ENCODE measurements at regions not wholly inside any gene's neighbourhood (a gene's known extent, or its start where the extent isn't known, plus 50 kb on each side); places are given as distances from the start of the nearest gene placed in this dataset.

GRCh38 chr9:116084497-116084896 is 69.1 kb upstream of the PAPPA start:
- no peaks in the 10 kb centered on the region for H3K9me3 ChIP-seq
- 77% methylated on average over 1 of the region's 1 CpG; no CpG with 5 or more reads in 1 of the 2 donors for WGBS, 2 donors (ENCODE audit: low coverage in 1 of 2)
- TF ChIP-seq CTCF (IDR thresholded peaks at IDR 0.05) (no peak), POLR2A (IDR thresholded peaks at IDR 0.05) (no peak), POLR2AphosphoS5 (IDR thresholded peaks at IDR 0.05) (no peak), EP300 (IDR thresholded peaks at IDR 0.05) (no peak)
- no peaks in the 10 kb centered on the region for H3K27me3 ChIP-seq
- peaks cover 0 to 12% (median 0%) of the 10 kb centered on the region in 3 donors for H3K4me1 ChIP-seq
- H3K4me3 ChIP-seq: no peak overlapping the region
- no peaks in the 10 kb centered on the region for H3K36me3 ChIP-seq
- no peak for ATAC-seq
- no peak overlapping the region for H3K27ac ChIP-seq

- H3K36me3 ChIP-seq: no peaks in the 10 kb centered on the region
- no peak for TF ChIP-seq POLR2AphosphoS5 (IDR thresholded peaks at IDR 0.05)
- H3K9me3 ChIP-seq: no peaks in the 10 kb centered on the region
- no peak overlapping the region for H3K27ac ChIP-seq
- WGBS, 2 donors (ENCODE audit: low coverage in 1 of 2): 0 to 33% methylated on average over 1 of the region's 1 CpG
- peak; percentile 46 for ATAC-seq
- H3K4me1 ChIP-seq: peaks cover 0 to 12% (median 0%) of the 10 kb centered on the region in 3 donors
- H3K27me3 ChIP-seq: no peaks in the 10 kb centered on the region
- H3K4me3 ChIP-seq: no peak overlapping the region
Observed at GRCh38 chr9:116087246-116087645, 66.3 kb upstream of the PAPPA start.

GRCh38 chr9:116087751-116088194 is 65.8 kb upstream of the PAPPA start:
- Histone ChIP-seq H3K9me3 (no peaks in the 10 kb centered on the region), H3K4me1 (peaks cover 0 to 12% (median 0%) of the 10 kb centered on the region in 3 donors), H3K36me3 (no peaks in the 10 kb centered on the region), H3K4me3 (no peak overlapping the region), H3K27ac (no peak overlapping the region), H3K27me3 (no peaks in the 10 kb centered on the region)
- WGBS, 2 donors (ENCODE audit: low coverage in 1 of 2): 22 to 38% methylated on average over 3 of the region's 3 CpGs
- TF ChIP-seq EP300 (IDR thresholded peaks at IDR 0.05): no peak
- no peak for TF ChIP-seq POLR2AphosphoS5 (IDR thresholded peaks at IDR 0.05)
- no peak for TF ChIP-seq POLR2A (IDR thresholded peaks at IDR 0.05)
- no peak for TF ChIP-seq CTCF (IDR thresholded peaks at IDR 0.05)
- peak; percentile 45 for ATAC-seq

GRCh38 chr9:116088396-116088795 is 65.2 kb upstream of the PAPPA start:
- H3K4me1 ChIP-seq: peaks cover 0 to 12% (median 0%) of the 10 kb centered on the region in 3 donors
- no peaks in the 10 kb centered on the region for H3K36me3 ChIP-seq
- H3K27ac ChIP-seq: no peak overlapping the region
- no peak overlapping the region for H3K4me3 ChIP-seq
- WGBS, 2 donors (ENCODE audit: low coverage in 1 of 2): 78 to 82% methylated on average over 3 to 4 of the region's 4 CpGs
- H3K9me3 ChIP-seq: no peaks in the 10 kb centered on the region
- H3K27me3 ChIP-seq: no peaks in the 10 kb centered on the region
- no peak for TF ChIP-seq POLR2AphosphoS5 (IDR thresholded peaks at IDR 0.05)
- TF ChIP-seq EP300 (IDR thresholded peaks at IDR 0.05): no peak
- no peak for TF ChIP-seq POLR2A (IDR thresholded peaks at IDR 0.05)
- TF ChIP-seq CTCF (IDR thresholded peaks at IDR 0.05): no peak
- no peak for ATAC-seq

- ATAC-seq: no peak
- Histone ChIP-seq H3K4me1 (peaks cover 0 to 12% (median 0%) of the 10 kb centered on the region in 3 donors), H3K36me3 (no peaks in the 10 kb centered on the region), H3K9me3 (no peaks in the 10 kb centered on the region), H3K27ac (no peak overlapping the region), H3K4me3 (no peak overlapping the region), H3K27me3 (no peaks in the 10 kb centered on the region)
- 83 to 100% methylated on average over 1 of the region's 1 CpG for WGBS, 2 donors (ENCODE audit: low coverage in 1 of 2)
- TF ChIP-seq POLR2AphosphoS5 (IDR thresholded peaks at IDR 0.05) (no peak), EP300 (IDR thresholded peaks at IDR 0.05) (no peak), CTCF (IDR thresholded peaks at IDR 0.05) (no peak), POLR2A (IDR thresholded peaks at IDR 0.05) (no peak)
Observed at GRCh38 chr9:116090030-116090770, 63.4 kb upstream of the PAPPA start.
